PC-9 (cell line): ENCODE measurements at regions not wholly inside any gene's neighbourhood (a gene's known extent, or its start where the extent isn't known, plus 50 kb on each side); places are given as distances from the start of the nearest gene placed in this dataset.

Source experiments
- EZH2 ChIP-seq: fragments of 200-600 bp; sonication (generic); IDR thresholded peaks from 2 replicates; pipeline ENCODE4 v1.8.0; 2017; ENCODE audit warnings: antibody characterized with exemption, low read depth
- TF ChIP-seq, protein P1 (sequence below): fragments of 200-600 bp; sonication (generic); conservative IDR thresholded peaks from 2 replicates; pipeline ENCODE4 v1.6.1; 2017; ENCODE audit warnings: mixed run types, antibody characterized with exemption, mild to moderate bottlenecking, moderate library complexity

GRCh38 chr11:112361396-112361795, 100.7 kb upstream of the PLET1 start:
- TF ChIP-seq, protein P1, sequence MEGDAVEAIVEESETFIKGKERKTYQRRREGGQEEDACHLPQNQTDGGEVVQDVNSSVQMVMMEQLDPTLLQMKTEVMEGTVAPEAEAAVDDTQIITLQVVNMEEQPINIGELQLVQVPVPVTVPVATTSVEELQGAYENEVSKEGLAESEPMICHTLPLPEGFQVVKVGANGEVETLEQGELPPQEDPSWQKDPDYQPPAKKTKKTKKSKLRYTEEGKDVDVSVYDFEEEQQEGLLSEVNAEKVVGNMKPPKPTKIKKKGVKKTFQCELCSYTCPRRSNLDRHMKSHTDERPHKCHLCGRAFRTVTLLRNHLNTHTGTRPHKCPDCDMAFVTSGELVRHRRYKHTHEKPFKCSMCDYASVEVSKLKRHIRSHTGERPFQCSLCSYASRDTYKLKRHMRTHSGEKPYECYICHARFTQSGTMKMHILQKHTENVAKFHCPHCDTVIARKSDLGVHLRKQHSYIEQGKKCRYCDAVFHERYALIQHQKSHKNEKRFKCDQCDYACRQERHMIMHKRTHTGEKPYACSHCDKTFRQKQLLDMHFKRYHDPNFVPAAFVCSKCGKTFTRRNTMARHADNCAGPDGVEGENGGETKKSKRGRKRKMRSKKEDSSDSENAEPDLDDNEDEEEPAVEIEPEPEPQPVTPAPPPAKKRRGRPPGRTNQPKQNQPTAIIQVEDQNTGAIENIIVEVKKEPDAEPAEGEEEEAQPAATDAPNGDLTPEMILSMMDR, result no peak
- no peak for TF ChIP-seq EZH2
